SK-N-SH (cell line): ENCODE measurements at regions not wholly inside any gene's neighbourhood (a gene's known extent, or its start where the extent isn't known, plus 50 kb on each side); places are given as distances from the start of the nearest gene placed in this dataset.

Source experiments
- CHD2 ChIP-seq: fragments of 150-350 bp; IDR thresholded peaks from 2 replicates; pipeline ENCODE4 v1.6.1; 2018; ENCODE audit warnings: low read length; ENCODE audit not compliant: partially characterized antibody
- ELF1 ChIP-seq: IDR thresholded peaks from 2 replicates; pipeline ENCODE4 v1.4.0; 2012
- EP300 ChIP-seq, 2 experiments: IDR thresholded peaks; 2 replicates each; pipeline versions ENCODE4 v1.4.0 to v1.6.1; 2012; ENCODE audit warnings: borderline replicate concordance in 1 of 2, low read depth in 1 of 2, low read length in 1 of 2
- FOSL2 ChIP-seq: IDR thresholded peaks from 2 replicates; pipeline ENCODE4 v1.4.0; 2012; ENCODE audit warnings: low read depth, mild to moderate bottlenecking, moderate library complexity, borderline replicate concordance
- JUND ChIP-seq: IDR thresholded peaks from 2 replicates; pipeline ENCODE4 v1.4.0; 2012
- MEF2A ChIP-seq: IDR thresholded peaks from 2 replicates; pipeline ENCODE4 v1.4.0; 2012; ENCODE audit warnings: low read depth, borderline replicate concordance
- RAD21 ChIP-seq: IDR thresholded peaks from 2 replicates; pipeline ENCODE4 v1.6.1; 2012; ENCODE audit warnings: mild to moderate bottlenecking, low read length
- RCOR1 ChIP-seq: fragments of 150-350 bp; IDR thresholded peaks from 2 replicates; pipeline ENCODE4 v1.6.1; 2017; ENCODE audit warnings: antibody characterized with exemption, low read length
- TEAD4 ChIP-seq: IDR thresholded peaks from 2 replicates; pipeline ENCODE4 v1.4.0; 2012; ENCODE audit warnings: mild to moderate bottlenecking, borderline replicate concordance; ENCODE audit not compliant: insufficient read depth
- TF ChIP-seq, protein P1 (sequence below): fragments of 200-600 bp; sonication (generic); IDR thresholded peaks from 2 replicates; pipeline ENCODE4 v1.6.1; 2017; ENCODE audit warnings: antibody characterized with exemption, mild to moderate bottlenecking, moderate library complexity
- TF ChIP-seq, protein P2 (sequence below): IDR thresholded peaks from 2 replicates; pipeline ENCODE4 v1.4.0; 2012; ENCODE audit warnings: low read depth, borderline replicate concordance
- TF ChIP-seq, protein P3 (sequence below): IDR thresholded peaks from 2 replicates; pipeline ENCODE4 v1.6.1; 2012; ENCODE audit warnings: mild to moderate bottlenecking, low read depth, low read length, moderate library complexity
- TF ChIP-seq, protein P4 (sequence below): fragments of 150-350 bp; IDR thresholded peaks from 2 replicates; pipeline ENCODE4 v1.6.1; 2017; ENCODE audit warnings: antibody characterized with exemption, low read length, low read depth, borderline replicate concordance
- TF ChIP-seq, protein P5 (sequence below): IDR thresholded peaks from 2 replicates; pipeline ENCODE4 v1.4.0; 2012; ENCODE audit warnings: low read depth, borderline replicate concordance

DNA sequence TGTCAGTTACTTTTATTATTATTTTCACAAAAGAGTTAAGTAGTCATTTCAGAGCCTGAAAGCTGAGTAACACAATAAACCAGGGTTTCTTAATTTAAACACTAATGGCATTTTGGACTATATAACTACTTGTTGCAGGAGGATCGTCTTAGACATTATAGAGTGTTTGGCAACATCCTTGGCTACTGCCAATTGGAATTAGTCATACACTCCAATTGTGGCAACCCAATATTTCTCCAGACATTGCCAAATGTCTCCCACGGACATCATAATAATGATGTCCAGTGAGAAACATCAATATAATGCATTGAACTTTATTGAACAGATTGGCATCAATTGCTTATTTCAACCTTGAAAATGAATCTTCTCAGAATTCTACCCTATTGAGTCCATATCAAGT, 441.9 kb upstream of the ADGRL4 start:
- TF ChIP-seq, protein P1, sequence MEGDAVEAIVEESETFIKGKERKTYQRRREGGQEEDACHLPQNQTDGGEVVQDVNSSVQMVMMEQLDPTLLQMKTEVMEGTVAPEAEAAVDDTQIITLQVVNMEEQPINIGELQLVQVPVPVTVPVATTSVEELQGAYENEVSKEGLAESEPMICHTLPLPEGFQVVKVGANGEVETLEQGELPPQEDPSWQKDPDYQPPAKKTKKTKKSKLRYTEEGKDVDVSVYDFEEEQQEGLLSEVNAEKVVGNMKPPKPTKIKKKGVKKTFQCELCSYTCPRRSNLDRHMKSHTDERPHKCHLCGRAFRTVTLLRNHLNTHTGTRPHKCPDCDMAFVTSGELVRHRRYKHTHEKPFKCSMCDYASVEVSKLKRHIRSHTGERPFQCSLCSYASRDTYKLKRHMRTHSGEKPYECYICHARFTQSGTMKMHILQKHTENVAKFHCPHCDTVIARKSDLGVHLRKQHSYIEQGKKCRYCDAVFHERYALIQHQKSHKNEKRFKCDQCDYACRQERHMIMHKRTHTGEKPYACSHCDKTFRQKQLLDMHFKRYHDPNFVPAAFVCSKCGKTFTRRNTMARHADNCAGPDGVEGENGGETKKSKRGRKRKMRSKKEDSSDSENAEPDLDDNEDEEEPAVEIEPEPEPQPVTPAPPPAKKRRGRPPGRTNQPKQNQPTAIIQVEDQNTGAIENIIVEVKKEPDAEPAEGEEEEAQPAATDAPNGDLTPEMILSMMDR = no peak
- TF ChIP-seq, protein P2, sequence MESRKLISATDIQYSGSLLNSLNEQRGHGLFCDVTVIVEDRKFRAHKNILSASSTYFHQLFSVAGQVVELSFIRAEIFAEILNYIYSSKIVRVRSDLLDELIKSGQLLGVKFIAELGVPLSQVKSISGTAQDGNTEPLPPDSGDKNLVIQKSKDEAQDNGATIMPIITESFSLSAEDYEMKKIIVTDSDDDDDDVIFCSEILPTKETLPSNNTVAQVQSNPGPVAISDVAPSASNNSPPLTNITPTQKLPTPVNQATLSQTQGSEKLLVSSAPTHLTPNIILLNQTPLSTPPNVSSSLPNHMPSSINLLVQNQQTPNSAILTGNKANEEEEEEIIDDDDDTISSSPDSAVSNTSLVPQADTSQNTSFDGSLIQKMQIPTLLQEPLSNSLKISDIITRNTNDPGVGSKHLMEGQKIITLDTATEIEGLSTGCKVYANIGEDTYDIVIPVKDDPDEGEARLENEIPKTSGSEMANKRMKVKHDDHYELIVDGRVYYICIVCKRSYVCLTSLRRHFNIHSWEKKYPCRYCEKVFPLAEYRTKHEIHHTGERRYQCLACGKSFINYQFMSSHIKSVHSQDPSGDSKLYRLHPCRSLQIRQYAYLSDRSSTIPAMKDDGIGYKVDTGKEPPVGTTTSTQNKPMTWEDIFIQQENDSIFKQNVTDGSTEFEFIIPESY = no peak
- TF ChIP-seq, protein P3, sequence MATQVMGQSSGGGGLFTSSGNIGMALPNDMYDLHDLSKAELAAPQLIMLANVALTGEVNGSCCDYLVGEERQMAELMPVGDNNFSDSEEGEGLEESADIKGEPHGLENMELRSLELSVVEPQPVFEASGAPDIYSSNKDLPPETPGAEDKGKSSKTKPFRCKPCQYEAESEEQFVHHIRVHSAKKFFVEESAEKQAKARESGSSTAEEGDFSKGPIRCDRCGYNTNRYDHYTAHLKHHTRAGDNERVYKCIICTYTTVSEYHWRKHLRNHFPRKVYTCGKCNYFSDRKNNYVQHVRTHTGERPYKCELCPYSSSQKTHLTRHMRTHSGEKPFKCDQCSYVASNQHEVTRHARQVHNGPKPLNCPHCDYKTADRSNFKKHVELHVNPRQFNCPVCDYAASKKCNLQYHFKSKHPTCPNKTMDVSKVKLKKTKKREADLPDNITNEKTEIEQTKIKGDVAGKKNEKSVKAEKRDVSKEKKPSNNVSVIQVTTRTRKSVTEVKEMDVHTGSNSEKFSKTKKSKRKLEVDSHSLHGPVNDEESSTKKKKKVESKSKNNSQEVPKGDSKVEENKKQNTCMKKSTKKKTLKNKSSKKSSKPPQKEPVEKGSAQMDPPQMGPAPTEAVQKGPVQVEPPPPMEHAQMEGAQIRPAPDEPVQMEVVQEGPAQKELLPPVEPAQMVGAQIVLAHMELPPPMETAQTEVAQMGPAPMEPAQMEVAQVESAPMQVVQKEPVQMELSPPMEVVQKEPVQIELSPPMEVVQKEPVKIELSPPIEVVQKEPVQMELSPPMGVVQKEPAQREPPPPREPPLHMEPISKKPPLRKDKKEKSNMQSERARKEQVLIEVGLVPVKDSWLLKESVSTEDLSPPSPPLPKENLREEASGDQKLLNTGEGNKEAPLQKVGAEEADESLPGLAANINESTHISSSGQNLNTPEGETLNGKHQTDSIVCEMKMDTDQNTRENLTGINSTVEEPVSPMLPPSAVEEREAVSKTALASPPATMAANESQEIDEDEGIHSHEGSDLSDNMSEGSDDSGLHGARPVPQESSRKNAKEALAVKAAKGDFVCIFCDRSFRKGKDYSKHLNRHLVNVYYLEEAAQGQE = no peak
- TF ChIP-seq CHD2 = no peak
- no peak for TF ChIP-seq RAD21
- no peak for TF ChIP-seq RCOR1
- TF ChIP-seq ELF1 = no peak
- TF ChIP-seq EP300 (IDR thresholded peaks at IDR 0.05; ENCODE audit: borderline replicate concordance in 1 of 2, low read depth in 1 of 2, low read length in 1 of 2) = no peak
- TF ChIP-seq, protein P4, sequence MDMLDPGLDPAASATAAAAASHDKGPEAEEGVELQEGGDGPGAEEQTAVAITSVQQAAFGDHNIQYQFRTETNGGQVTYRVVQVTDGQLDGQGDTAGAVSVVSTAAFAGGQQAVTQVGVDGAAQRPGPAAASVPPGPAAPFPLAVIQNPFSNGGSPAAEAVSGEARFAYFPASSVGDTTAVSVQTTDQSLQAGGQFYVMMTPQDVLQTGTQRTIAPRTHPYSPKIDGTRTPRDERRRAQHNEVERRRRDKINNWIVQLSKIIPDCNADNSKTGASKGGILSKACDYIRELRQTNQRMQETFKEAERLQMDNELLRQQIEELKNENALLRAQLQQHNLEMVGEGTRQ = no peak
- no peak for TF ChIP-seq FOSL2
- TF ChIP-seq TEAD4 = no peak
- no peak for TF ChIP-seq MEF2A
- TF ChIP-seq JUND = no peak
- TF ChIP-seq, protein P5, sequence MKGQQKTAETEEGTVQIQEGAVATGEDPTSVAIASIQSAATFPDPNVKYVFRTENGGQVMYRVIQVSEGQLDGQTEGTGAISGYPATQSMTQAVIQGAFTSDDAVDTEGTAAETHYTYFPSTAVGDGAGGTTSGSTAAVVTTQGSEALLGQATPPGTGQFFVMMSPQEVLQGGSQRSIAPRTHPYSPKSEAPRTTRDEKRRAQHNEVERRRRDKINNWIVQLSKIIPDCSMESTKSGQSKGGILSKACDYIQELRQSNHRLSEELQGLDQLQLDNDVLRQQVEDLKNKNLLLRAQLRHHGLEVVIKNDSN = no peak
